NCI-H2081 (cell line): ENCODE measurements at regions not wholly inside any gene's neighbourhood (a gene's known extent, or its start where the extent isn't known, plus 50 kb on each side); places are given as distances from the start of the nearest gene placed in this dataset.
"Not testable (repeated sequence)": the region's sequence is repeated elsewhere in the genome, so short reads cannot be mapped to it uniquely, and the experiment has no call there.

ENCODE experiments used
- DNase-seq, 2 experiments: peaks; one replicate each; lab custom pipeline; 2025; lab: John Stamatoyannopoulos, UW

- not testable (repeated sequence) for DNase-seq
These were observed 89.0 kb upstream of the RANBP6 start for GRCh38 chr9:6104406-6104805.

DNA sequence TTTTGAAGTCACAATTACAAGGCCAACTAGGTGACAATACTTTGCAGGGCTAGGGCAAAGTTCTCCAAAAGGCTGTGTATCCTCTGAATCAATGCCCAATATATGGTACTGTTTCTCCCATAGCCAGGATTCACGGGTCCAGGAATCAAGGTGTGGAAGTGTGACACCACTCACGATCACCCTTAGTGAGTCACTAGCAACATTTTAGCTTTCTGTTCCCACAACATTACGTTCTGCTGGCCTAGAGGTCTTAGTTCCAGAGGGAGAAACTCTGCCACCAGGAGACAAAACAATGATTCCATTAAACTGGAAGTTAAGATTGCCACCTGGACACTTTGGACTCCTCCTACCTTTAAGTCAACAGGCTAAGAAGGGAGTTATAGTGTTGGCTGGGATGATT is 88.5 kb upstream of the RANBP6 start:
- DNase-seq, result not testable (repeated sequence)

DNA sequence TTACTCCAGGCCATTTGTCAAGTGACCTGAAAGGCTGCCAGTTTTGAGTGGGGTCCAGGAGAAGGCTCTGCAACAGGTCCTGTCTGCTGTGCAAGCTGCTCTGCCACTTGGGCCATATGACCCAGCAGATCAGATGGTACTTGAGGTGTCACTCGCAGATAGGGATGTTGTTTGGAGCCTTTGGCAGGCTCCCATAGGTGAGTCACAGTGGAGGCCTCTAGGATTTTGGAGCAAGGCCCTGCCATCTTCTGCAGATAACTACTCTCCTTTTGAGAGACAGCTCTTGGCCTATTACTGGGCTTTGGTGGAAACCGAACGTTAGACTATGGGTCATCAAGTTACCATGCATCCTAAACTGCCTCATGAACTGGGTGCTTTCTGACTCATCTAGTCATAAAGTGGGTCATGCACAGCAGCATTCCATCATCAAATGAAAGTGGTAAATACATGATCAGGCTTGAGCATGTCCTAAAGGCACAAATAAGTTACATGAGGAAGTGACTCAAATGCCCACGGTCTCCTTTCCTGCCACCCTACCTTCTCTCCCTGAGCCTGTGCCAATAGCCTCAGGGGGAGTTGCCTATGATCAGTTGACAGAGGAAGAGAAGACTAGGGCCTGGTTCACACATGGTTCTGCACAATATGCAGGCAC is 87.0 kb upstream of the RANBP6 start:
- DNase-seq, result not testable (repeated sequence)

GRCh38 chr9:6101725-6102124 is 86.3 kb upstream of the RANBP6 start:
- not testable (repeated sequence) for DNase-seq

DNA sequence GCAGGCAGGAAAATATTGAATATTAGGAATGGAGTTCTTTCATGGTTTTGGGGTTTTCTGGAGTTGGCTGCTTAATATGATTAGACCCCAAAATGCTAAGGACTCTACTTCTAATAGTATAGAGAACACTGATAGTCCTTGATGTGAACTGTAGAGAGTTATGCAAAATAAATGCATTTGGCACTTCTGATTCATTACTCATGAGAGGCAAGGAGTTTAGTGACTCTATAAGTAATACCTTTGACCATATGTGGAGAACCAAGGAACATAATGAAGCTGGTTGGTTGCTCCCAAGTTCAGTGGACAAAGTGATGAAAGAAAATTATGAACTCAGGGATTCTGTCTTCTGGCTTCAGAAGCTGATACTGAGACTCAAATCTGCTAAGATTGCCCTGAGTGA is 83.9 kb upstream of the RANBP6 start:
- DNase-seq, result not testable (repeated sequence)

- DNase-seq, result no peak
These were observed 83.0 kb upstream of the RANBP6 start for GRCh38 chr9:6098431-6098830.

GRCh38 chr9:6096821-6097220 is 81.4 kb upstream of the RANBP6 start:
- no peak for DNase-seq

- no peak for DNase-seq
These were observed 75.1 kb upstream of the RANBP6 start for GRCh38 chr9:6090277-6091210.

DNA sequence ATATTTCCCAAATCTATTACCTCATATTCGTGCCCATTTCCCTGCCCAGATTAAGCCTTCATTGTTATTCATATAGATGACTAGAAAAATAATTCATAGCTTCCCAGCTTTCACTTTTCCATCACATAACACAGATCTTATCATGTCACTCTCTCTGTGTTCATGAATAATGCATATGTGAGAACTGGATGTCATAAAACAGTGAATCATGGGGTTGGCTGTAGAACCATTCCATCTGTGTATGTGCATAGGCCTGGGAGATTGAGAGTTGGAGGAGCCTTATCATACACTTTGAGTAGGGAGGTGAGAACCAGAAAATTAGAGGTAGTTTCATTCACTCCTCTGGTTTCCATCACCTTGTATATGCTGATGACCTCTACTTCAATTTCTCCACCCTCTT is 73.9 kb upstream of the RANBP6 start:
- no peak for DNase-seq

DNA sequence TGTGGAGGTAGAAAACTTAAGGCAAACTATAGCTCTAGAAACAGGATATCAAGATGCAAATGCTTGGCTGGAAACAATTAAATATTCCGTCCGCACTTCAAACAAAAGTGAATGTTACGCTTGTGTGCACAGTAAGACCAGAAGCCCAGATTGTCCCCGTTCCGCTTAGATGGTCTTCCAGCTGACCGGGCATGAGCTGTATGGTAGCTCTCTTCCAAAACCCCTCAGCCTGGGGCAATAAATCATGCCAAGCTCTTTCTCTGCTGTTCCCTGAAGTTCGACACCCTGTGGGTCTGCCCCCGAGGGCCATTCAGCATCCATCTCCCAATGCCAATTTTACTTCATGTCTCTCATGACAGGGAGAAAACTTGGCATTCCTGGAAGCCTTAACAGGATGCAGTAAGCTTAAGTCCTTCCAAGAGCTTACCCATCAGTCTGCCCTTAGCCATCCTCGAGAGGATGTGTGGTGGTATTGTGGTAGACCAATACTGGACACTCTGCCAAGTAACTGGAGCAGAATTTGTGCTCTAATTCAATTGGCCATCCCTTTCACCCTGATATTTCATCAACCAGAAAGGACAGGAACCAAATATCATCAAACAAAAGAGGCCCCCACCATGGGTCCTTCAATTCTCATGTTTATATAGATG is 70.7 kb upstream of the RANBP6 start:
- DNase-seq, result no peak

DNA sequence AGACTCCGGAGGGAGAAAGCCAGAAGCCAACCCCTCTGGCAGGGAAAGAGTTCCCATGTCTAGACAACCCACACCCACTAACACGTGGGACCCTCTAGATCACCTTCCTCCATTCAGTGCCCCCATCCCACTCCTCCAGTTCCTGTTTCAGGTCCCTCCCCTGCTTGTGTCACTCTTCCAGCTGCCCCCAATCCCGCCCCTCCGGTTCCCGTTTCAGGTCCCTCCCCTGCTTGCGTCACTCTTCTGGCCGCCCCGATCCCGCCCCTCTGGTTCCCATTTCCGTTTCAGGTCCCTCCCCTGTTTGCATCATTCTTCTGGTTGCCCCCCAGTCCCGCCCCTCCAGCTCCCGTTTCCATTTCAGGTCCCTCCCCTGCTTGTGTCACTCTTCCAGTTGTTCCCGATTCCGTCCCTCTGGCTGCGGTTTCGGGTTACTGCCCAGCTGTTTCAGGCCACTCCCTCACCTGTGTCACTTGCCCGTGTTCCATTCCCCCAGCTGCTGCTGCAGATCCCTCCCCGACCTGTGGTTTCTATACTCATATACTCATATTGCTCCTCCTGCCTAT is 64.8 kb upstream of the RANBP6 start:
- peak; percentile 97 to 98 for DNase-seq

- DNase-seq, result no peak
These were observed 64.0 kb upstream of the RANBP6 start for GRCh38 chr9:6079386-6079785.

- DNase-seq, result no peak
These were observed 63.1 kb upstream of the RANBP6 start for GRCh38 chr9:6078382-6079105.

GRCh38 chr9:6076851-6077250 is 61.4 kb upstream of the RANBP6 start:
- DNase-seq, result no peak

GRCh38 chr9:6073731-6074130 is 58.3 kb upstream of the RANBP6 start:
- no peak for DNase-seq

DNA sequence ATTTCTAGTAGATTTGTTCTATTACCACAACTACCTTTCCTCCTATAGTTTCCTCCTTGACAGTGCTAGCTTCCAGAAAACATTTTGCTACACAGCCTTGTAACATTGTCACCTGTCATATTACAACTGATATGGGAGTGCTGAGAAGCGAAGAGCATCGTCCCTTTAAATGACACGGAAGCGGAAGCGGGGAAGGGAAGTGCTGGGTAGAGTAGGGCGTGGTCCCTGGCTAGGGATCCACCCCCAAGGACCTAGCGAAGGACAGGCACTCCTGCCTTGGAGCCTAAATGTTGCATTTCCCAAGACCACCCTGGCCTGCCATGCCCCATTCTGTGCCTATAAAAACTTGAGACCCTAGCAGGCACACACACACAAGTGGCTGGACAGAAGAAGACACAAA is 57.4 kb upstream of the RANBP6 start:
- DNase-seq, result no peak

GRCh38 chr9:6072453-6072852 is 57.0 kb upstream of the RANBP6 start:
- DNase-seq, result no peak

GRCh38 chr9:6068983-6069382 is 53.6 kb upstream of the RANBP6 start:
- no peak for DNase-seq

GRCh38 chr9:6067426-6067825 is 52.0 kb upstream of the RANBP6 start:
- no peak for DNase-seq
